ENCODE measurements at regions not wholly inside any gene's neighbourhood (a gene's known extent, or its start where the extent isn't known, plus 50 kb on each side); places are given as distances from the start of the nearest gene placed in this dataset.

DNA sequence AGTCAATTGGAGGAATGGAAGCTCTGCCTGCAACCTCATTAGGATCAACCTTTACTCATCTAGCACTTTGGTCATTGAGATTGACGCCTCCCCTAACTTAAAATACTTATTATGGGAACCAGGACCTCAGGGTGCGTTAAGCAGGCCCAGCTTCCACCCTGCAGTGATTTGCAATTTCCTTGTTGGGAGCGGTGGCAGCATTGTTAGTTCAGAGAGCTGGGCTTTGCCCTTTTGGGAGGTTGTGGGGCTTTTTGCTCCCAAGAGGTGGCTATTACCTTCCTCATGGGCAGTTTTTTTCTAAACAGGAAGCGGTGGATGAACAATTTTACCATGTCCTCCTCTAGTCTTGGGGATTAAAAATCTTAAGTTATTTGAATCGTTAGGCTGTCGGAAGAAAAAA lies 60.9 kb downstream of the TMEM215 start:
- TF ChIP-seq, protein P1, sequence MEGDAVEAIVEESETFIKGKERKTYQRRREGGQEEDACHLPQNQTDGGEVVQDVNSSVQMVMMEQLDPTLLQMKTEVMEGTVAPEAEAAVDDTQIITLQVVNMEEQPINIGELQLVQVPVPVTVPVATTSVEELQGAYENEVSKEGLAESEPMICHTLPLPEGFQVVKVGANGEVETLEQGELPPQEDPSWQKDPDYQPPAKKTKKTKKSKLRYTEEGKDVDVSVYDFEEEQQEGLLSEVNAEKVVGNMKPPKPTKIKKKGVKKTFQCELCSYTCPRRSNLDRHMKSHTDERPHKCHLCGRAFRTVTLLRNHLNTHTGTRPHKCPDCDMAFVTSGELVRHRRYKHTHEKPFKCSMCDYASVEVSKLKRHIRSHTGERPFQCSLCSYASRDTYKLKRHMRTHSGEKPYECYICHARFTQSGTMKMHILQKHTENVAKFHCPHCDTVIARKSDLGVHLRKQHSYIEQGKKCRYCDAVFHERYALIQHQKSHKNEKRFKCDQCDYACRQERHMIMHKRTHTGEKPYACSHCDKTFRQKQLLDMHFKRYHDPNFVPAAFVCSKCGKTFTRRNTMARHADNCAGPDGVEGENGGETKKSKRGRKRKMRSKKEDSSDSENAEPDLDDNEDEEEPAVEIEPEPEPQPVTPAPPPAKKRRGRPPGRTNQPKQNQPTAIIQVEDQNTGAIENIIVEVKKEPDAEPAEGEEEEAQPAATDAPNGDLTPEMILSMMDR (optimal IDR thresholded peaks at IDR 0.05 in 1 of 3, IDR thresholded peaks at IDR 0.05 in 1 of 3, conservative IDR thresholded peaks at IDR 0.05 in 1 of 3; ENCODE audit: extremely low read depth in 1 of 3, insufficient read depth in 2 of 3, low read length in 3 of 3) = no peak
- TF ChIP-seq EZH2 (IDR thresholded peaks at IDR 0.05; ENCODE audit: low read length) = no peak

All from keratinocyte (primary cell).